ENCODE measurements at regions not wholly inside any gene's neighbourhood (a gene's known extent, or its start where the extent isn't known, plus 50 kb on each side); places are given as distances from the start of the nearest gene placed in this dataset.
"Not testable (repeated sequence)": the region's sequence is repeated elsewhere in the genome, so short reads cannot be mapped to it uniquely, and the experiment has no call there.

DNA sequence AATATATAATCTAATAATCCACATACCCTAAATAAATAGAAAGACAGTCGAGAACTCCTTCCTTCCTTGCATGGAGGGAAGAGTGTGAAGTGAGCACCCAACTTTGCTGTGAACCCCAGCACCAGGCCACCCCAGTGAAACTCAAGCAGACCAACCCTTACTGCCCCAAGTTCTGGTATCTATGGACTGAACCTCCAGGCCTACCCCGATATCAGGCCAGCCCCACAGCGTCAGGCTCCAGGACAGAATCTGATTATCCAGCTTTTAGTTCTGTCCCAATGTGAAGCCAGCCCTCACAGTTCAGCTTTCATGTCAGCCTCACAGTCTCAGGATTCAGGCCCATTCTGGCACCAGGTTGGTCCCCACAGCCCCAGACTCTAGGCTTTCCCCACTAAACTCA lies 1617.2 kb upstream of the AGA start:
- SMC1A ChIA-PET (ENCODE audit: uncharacterized antibody, unreplicated experiment): no interaction called here

DNA sequence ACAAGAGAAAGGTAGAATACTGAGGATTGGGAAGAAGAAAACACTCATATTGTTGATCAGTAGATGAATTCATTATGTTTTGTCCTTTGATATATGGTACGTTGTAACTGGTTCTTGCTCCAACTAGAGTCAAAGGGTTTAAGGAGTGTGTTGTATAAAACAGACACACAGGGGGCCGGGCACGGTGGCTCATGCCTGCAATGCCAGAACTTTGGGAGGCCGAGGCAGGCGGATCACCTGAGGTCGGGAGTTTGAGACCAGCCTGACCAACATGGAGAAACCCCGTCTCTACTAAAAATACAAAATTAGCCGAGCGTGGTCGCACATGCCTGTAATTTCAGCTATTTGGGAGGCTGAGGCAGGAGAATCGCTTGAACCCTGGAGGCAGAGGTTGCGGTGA lies 1624.0 kb upstream of the AGA start:
- POLR2A ChIA-PET; FAIRE-seq; intact Hi-C loops (cut with micrococcal nuclease; ENCODE audit: unreplicated experiment): not testable (repeated sequence)

More for the DNA sequence above, 1617.2 kb upstream of the AGA start:
- DNase-seq (ENCODE audit: low read depth, low spot score) (no peak), FAIRE-seq (no peak), ATAC-seq (no peak)
- H3K9ac ChIP-seq (ENCODE audit: control insufficient read depth, insufficient read depth, low read length): no peak overlapping the region
- no peak overlapping the region for H3K4me3 ChIP-seq
- no peak overlapping the region for H3K27ac ChIP-seq (ENCODE audit: control insufficient read depth, insufficient read depth)
- WGBS (ENCODE audit: insufficient coverage, insufficient replicate concordance, low lambda C conversion rate, missing lambda C conversion rate): 2% methylated on average over 3 of the region's 3 CpGs
- no peak overlapping the region for H2AFZ ChIP-seq (ENCODE audit: control insufficient read depth, low read depth, low read length)
- no peaks in the 10 kb centered on the region; the same call in 1 of the 2 replicates for H4K20me1 ChIP-seq (ENCODE audit: control insufficient read depth, insufficient read depth)
- BruUV-seq (replicated peaks): no TSS peak
- H3K4me1 ChIP-seq (ENCODE audit: control insufficient read depth, insufficient read depth, low read length): no peaks in the 10 kb centered on the region
- H3K27me3 ChIP-seq (replicated peaks in 1 of 2; ENCODE audit: control insufficient read depth in 2 of 2, insufficient read depth in 2 of 2, low read length in 1 of 2): no peaks in the 10 kb centered on the region
- in situ Hi-C loops (cut with MboI): no loop called here
- RAD21 ChIA-PET (ENCODE audit: unreplicated experiment): no interaction called here
- POLR2A ChIA-PET: no interaction called here
- H3K36me3 ChIP-seq (ENCODE audit: control insufficient read depth in 2 of 2, insufficient read depth in 2 of 2, low read length in 1 of 2): no peaks in the 10 kb centered on the region
- TF ChIP-seq JUND (IDR thresholded peaks at IDR 0.05; ENCODE audit: low read depth, low read length) (no peak), RUNX3 (IDR thresholded peaks at IDR 0.05; ENCODE audit: low read length) (no peak), POLR2AphosphoS2 (IDR thresholded peaks at IDR 0.05; ENCODE audit: low read depth, low read length) (no peak), PAX8 (IDR thresholded peaks at IDR 0.05) (no peak), ZBED1 (IDR thresholded peaks at IDR 0.05; ENCODE audit: borderline replicate concordance) (no peak), PAX5 (IDR thresholded peaks at IDR 0.05; ENCODE audit: borderline replicate concordance, low read depth, low read length) (no peak), TCF12 (IDR thresholded peaks at IDR 0.05; ENCODE audit: low read depth, low read length) (no peak), NFYB (IDR thresholded peaks at IDR 0.05; ENCODE audit: insufficient read depth, low read depth, low read length) (no peak), HCFC1 (IDR thresholded peaks at IDR 0.05; ENCODE audit: low read length) (no peak)
- TF ChIP-seq, protein P1, sequence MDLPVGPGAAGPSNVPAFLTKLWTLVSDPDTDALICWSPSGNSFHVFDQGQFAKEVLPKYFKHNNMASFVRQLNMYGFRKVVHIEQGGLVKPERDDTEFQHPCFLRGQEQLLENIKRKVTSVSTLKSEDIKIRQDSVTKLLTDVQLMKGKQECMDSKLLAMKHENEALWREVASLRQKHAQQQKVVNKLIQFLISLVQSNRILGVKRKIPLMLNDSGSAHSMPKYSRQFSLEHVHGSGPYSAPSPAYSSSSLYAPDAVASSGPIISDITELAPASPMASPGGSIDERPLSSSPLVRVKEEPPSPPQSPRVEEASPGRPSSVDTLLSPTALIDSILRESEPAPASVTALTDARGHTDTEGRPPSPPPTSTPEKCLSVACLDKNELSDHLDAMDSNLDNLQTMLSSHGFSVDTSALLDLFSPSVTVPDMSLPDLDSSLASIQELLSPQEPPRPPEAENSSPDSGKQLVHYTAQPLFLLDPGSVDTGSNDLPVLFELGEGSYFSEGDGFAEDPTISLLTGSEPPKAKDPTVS (IDR thresholded peaks at IDR 0.05; ENCODE audit: low read depth, low read length): no peak
- TF ChIP-seq, protein P2, sequence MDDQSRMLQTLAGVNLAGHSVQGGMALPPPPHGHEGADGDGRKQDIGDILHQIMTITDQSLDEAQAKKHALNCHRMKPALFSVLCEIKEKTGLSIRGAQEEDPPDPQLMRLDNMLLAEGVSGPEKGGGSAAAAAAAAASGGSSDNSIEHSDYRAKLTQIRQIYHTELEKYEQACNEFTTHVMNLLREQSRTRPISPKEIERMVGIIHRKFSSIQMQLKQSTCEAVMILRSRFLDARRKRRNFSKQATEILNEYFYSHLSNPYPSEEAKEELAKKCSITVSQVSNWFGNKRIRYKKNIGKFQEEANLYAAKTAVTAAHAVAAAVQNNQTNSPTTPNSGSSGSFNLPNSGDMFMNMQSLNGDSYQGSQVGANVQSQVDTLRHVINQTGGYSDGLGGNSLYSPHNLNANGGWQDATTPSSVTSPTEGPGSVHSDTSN (IDR thresholded peaks at IDR 0.05; ENCODE audit: insufficient replicate concordance, low read depth, low read length): no peak
- H3K79me2 ChIP-seq (ENCODE audit: control insufficient read depth, insufficient read depth, low read length): no peaks in the 10 kb centered on the region
- CTCF ChIA-PET: no interaction called here
- H3K9me3 ChIP-seq (replicated peaks; ENCODE audit: control insufficient read depth, insufficient read depth, low read length): no peaks in the 10 kb centered on the region
- intact Hi-C loops (cut with micrococcal nuclease; ENCODE audit: unreplicated experiment): no loop called here
- H3K4me2 ChIP-seq (ENCODE audit: control insufficient read depth, insufficient read depth): no peak overlapping the region

More for the DNA sequence above, 1624.0 kb upstream of the AGA start:
- 17% methylated on average over 12 of the region's 12 CpGs for WGBS (ENCODE audit: insufficient coverage, insufficient replicate concordance, low lambda C conversion rate, missing lambda C conversion rate)
- H4K20me1 ChIP-seq (ENCODE audit: control insufficient read depth, insufficient read depth); DNase-seq (ENCODE audit: low read depth, low spot score); H3K4me1 ChIP-seq (ENCODE audit: control insufficient read depth, insufficient read depth, low read length); H2AFZ ChIP-seq (ENCODE audit: control insufficient read depth, low read depth, low read length); H3K9me3 ChIP-seq (replicated peaks; ENCODE audit: control insufficient read depth, insufficient read depth, low read length); H3K4me3 ChIP-seq; ATAC-seq; H3K36me3 ChIP-seq (ENCODE audit: control insufficient read depth in 2 of 2, insufficient read depth in 2 of 2, low read length in 1 of 2); in situ Hi-C loops (cut with MboI); H3K27me3 ChIP-seq (replicated peaks in 1 of 2; ENCODE audit: control insufficient read depth in 2 of 2, insufficient read depth in 2 of 2, low read length in 1 of 2); H3K9ac ChIP-seq (ENCODE audit: control insufficient read depth, insufficient read depth, low read length); BruUV-seq (replicated peaks); RAD21 ChIA-PET (ENCODE audit: unreplicated experiment); H3K4me2 ChIP-seq (ENCODE audit: control insufficient read depth, insufficient read depth); SMC1A ChIA-PET (ENCODE audit: uncharacterized antibody, unreplicated experiment); H3K27ac ChIP-seq (ENCODE audit: control insufficient read depth, insufficient read depth); H3K79me2 ChIP-seq (ENCODE audit: control insufficient read depth, insufficient read depth, low read length): not testable (repeated sequence)
- CTCF ChIA-PET: interaction anchor here (0.7 kb wide), 1 partner anchor 15 kb away, joined by 3 read pairs; no protein-coding TSS in a partner anchor

Measured in GM12878 (cell line).